Right ventricle myocardium superior (tissue), 1 donor: ENCODE measurements at regions not wholly inside any gene's neighbourhood (a gene's known extent, or its start where the extent isn't known, plus 50 kb on each side); places are given as distances from the start of the nearest gene placed in this dataset.

Source experiments
- ATAC-seq: fragments of 200-7000 bp; cut with Tn5 transposase; one replicate; pipeline ENCODE4 v1.9.1; 2020; ENCODE audit warnings: mild to moderate bottlenecking; ENCODE audit not compliant: poor library complexity
- DNase-seq: peaks from one replicate; pipeline ENCODE4 v3.0.0-alpha.2; 2020
- intact Hi-C: fragments of 100-400 bp; cut with DNase I; formaldehyde crosslinking; loops from one replicate; pipeline ENCODE4 v1.11.2; 2022
- donor health status: DM: no; HTN: yes; CAD: no; lungs with severe emphysema.

GRCh38 chr13:99805361-99805760 lies 166.2 kb downstream of the ZIC5 start:
- intact Hi-C loops, result no loop called here
- DNase-seq (no peak), ATAC-seq (no peak)

- no peak for DNase-seq
- no peak for ATAC-seq
- intact Hi-C loops, result no loop called here
Observed at GRCh38 chr13:99803141-99803540, 168.4 kb downstream of the ZIC5 start.

- ATAC-seq (no peak), DNase-seq (no peak)
- intact Hi-C loops, result no loop called here
Observed at GRCh38 chr13:99802416-99802815, 169.2 kb downstream of the ZIC5 start.

- DNase-seq (no peak), ATAC-seq (no peak)
- intact Hi-C loops, result no loop called here
Observed at GRCh38 chr13:99800951-99801350, 170.6 kb downstream of the ZIC5 start.

- DNase-seq, result no peak
- no peak for ATAC-seq
- intact Hi-C loops, result no loop called here
Observed at GRCh38 chr13:99800011-99800410, 171.6 kb downstream of the ZIC5 start.

- ATAC-seq, result no peak
- intact Hi-C loops, result no loop called here
- no peak for DNase-seq
Observed at GRCh38 chr13:99798756-99799155, 172.8 kb downstream of the ZIC5 start.

- DNase-seq (no peak), ATAC-seq (no peak)
- intact Hi-C loops, result no loop called here
Observed at GRCh38 chr13:99797691-99798090, 173.9 kb downstream of the ZIC5 start.

GRCh38 chr13:99796175-99796819 lies 175.3 kb downstream of the ZIC5 start:
- intact Hi-C loops, result no loop called here
- DNase-seq (no peak), ATAC-seq (no peak)

- DNase-seq (no peak), ATAC-seq (no peak)
- intact Hi-C loops, result no loop called here
Observed at GRCh38 chr13:99792079-99792921, 179.3 kb downstream of the ZIC5 start.

- ATAC-seq, result no peak
- intact Hi-C loops, result no loop called here
- no peak for DNase-seq
Observed at GRCh38 chr13:99782669-99783068, 188.9 kb downstream of the ZIC5 start.

GRCh38 chr13:99778500-99778899 lies 193.1 kb downstream of the ZIC5 start:
- intact Hi-C loops, result no loop called here
- ATAC-seq, result no peak
- no peak for DNase-seq

GRCh38 chr13:99777873-99778272 lies 193.7 kb downstream of the ZIC5 start:
- no peak for ATAC-seq
- intact Hi-C loops, result no loop called here

GRCh38 chr13:99774644-99775043 lies 196.9 kb downstream of the ZIC5 start:
- ATAC-seq, result no peak
- intact Hi-C loops, result no loop called here
- no peak for DNase-seq

More at GRCh38 chr13:99777873-99778272, 193.7 kb downstream of the ZIC5 start:
- DNase-seq, result no peak

- intact Hi-C loops, result no loop called here
- DNase-seq, result no peak
- ATAC-seq, result no peak
Observed at GRCh38 chr13:99768986-99769385, 202.6 kb downstream of the ZIC5 start.

- no peak for DNase-seq
- no peak for ATAC-seq
- intact Hi-C loops, result no loop called here
Observed at GRCh38 chr13:99766641-99767045, 204.9 kb downstream of the ZIC5 start.

- no peak for DNase-seq
- ATAC-seq, result no peak
- intact Hi-C loops, result no loop called here
Observed at GRCh38 chr13:99765869-99766268, 205.7 kb downstream of the ZIC5 start.

- intact Hi-C loops, result no loop called here
- DNase-seq (no peak), ATAC-seq (no peak)
Observed at GRCh38 chr13:99760456-99760855, 211.1 kb downstream of the ZIC5 start.

- intact Hi-C loops, result no loop called here
- DNase-seq (no peak), ATAC-seq (no peak)
Observed at GRCh38 chr13:99759163-99759552, 212.4 kb downstream of the ZIC5 start.

GRCh38 chr13:99758460-99759162 lies 213.0 kb downstream of the ZIC5 start:
- DNase-seq, result no peak
- intact Hi-C loops, result no loop called here

More at GRCh38 chr13:99758460-99759162, 213.0 kb downstream of the ZIC5 start:
- no peak for ATAC-seq
